GM18870 (cell line): ENCODE measurements at regions not wholly inside any gene's neighbourhood (a gene's known extent, or its start where the extent isn't known, plus 50 kb on each side); places are given as distances from the start of the nearest gene placed in this dataset.

ENCODE experiments used
- ATAC-seq: cut with Tn5 transposase; IDR thresholded peaks from one replicate; pipeline ENCODE4 v1.9.1; 2021; ENCODE audit warnings: moderate library complexity; ENCODE audit not compliant: unreplicated experiment

DNA sequence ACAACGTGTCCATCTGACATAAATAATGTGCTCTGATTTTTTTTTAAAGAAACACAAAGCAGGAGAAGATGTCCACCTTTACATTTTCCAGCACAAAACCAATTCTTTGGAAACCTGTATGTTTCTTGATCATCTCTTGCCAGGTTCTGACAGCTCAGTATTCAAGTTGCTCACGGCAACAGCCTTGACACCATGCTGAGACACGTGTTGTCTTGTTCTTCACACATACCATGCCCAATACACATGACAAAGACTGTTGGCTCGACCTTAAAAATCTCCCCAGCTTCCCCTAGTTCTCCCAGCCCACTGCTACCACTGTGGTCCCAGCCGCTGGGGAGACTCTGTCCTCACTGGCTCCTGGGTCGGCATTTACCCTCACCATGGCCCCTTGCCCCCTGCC lies 518.9 kb downstream of the PREX1 start:
- no peak for ATAC-seq

- no peak for ATAC-seq
Measured at GRCh38 chr20:48308232-48308781, 519.5 kb downstream of the PREX1 start.

- no peak for ATAC-seq
Measured at GRCh38 chr20:48307277-48307676, 520.5 kb downstream of the PREX1 start.

- no peak for ATAC-seq
Measured at GRCh38 chr20:48302844-48303542, 517.7 kb upstream of the SULF2 start.

GRCh38 chr20:48302149-48302548 lies 516.9 kb upstream of the SULF2 start:
- no peak for ATAC-seq

- no peak for ATAC-seq
Measured at GRCh38 chr20:48301189-48301588, 515.9 kb upstream of the SULF2 start.

GRCh38 chr20:48300529-48300928 lies 515.2 kb upstream of the SULF2 start:
- no peak for ATAC-seq

- ATAC-seq = no peak
Measured at GRCh38 chr20:48298851-48299484, 513.7 kb upstream of the SULF2 start.

- no peak for ATAC-seq
Measured at GRCh38 chr20:48298433-48298832, 513.2 kb upstream of the SULF2 start.

GRCh38 chr20:48295966-48296421 lies 510.7 kb upstream of the SULF2 start:
- ATAC-seq = no peak

DNA sequence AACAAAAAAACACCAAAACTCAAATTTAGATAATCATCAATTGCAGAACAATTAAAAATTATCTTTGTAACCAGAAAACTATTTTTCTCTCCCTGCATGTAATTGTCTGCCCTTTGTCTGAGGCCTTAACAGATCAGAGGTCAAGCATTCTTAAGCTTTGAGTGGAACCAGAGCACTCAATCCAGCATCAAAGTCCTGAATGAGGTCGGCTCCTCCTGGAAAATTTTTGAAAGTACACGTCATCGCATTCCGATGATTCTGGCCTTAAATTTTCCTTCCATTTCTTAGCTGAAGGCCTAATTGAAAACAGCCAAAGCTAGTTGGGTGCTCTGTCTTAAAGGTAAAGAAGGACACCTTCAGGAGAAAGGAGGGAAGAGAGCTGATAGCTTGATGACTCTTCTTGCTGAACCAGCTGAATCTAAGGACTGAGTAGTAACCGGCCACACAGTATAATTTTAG lies 510.2 kb upstream of the SULF2 start:
- ATAC-seq = no peak

GRCh38 chr20:48294942-48295341 lies 509.7 kb upstream of the SULF2 start:
- no peak for ATAC-seq

DNA sequence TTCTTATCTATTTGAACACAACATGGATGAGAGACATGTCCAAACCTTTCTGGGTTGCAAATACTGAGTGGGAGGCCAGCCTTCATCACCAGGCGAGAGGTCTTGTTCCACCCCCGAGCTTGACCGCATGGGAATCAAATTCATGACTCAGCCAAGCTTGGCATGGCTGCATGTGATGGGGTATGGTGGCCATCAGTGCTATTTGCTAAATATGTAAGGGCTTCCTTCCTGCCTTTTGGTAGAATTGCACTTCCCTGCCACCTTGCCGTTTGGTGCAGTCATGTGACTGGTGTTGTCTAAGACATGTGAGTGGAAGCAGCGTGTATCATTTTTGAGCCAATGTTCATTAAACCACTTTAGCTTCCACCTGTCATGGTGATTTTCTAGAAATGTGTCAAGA lies 508.9 kb upstream of the SULF2 start:
- ATAC-seq = no peak

- no peak for ATAC-seq
Measured at GRCh38 chr20:48293671-48294070, 508.4 kb upstream of the SULF2 start.

GRCh38 chr20:48292806-48293205 lies 507.5 kb upstream of the SULF2 start:
- no peak for ATAC-seq

- ATAC-seq = no peak
Measured at GRCh38 chr20:48291896-48292295, 506.6 kb upstream of the SULF2 start.

GRCh38 chr20:48288930-48289507 lies 503.7 kb upstream of the SULF2 start:
- no peak for ATAC-seq

DNA sequence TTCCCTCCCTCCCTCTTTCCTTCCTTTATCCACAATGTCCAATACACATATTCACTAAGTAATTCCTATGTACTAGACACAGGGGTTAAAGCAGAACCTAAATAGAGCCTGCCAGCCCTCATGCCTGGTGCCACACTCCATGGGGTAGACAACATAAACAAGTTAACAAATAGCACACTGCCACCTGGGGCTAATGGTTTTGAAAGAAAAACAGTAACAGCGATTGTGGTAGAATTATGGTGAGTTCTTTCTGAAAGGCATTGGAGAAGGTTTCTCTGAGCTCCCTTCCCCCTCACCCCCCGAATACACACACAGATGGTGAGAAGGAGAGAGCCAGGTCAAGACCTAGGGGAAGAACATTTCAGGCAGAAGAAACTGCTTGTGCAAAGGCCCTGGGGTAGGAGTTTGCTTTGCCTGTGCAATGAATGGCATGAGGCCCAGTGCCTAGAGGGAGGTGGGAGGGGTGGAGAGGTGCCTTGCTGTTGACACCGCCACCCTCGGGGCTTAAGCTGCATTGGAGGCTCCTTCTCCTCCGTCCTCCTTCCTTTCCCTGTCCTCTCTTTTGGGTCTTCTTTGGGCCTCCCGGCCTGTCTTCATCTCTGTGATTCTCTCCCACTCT lies 502.4 kb upstream of the SULF2 start:
- no peak for ATAC-seq

DNA sequence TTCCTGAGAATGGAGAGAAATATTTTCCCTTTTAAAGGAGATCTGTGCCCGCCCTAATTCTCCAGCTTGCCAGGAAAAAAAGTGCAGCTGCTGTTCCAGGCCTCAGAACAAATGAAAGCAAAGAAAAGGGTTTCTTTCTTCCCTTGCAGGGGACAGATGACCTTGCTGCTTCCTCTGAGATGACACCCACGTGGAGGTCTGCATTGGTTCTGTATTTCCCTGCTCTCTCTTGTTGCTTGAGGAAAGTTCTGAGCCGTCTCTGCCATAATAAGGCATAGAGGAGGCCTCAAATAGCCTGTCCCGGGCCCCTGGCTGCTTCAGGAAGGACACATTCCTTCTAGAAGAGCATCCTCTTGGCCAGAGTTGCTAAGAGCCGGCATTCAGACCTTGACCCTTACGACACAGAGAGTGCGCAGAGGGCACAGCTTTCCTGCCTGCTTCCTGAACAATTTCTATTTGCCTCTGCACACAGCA lies 501.8 kb upstream of the SULF2 start:
- no peak for ATAC-seq

DNA sequence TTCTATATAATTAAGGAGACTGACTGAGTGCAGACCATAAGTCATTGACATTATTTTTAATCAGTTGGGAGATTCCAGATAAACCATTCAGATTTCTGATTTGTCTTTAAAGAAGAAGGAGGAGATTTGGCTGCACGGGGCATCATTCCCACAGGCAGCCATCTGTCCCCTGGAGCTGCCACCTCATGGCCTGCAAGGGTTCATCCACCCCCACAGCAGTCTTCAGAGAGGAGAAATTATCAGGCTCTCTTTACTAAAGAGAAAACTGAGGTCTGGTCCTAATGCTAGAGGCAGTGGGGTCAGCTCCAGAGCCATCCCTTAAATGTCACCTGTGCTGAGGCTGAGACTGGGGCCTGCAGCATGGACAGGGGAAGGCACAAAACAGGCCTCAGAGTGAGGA lies 501.3 kb upstream of the SULF2 start:
- ATAC-seq = no peak

GRCh38 chr20:48285656-48286055 lies 500.4 kb upstream of the SULF2 start:
- ATAC-seq = no peak
